ENCODE measurements at regions not wholly inside any gene's neighbourhood (a gene's known extent, or its start where the extent isn't known, plus 50 kb on each side); places are given as distances from the start of the nearest gene placed in this dataset.

GRCh38 chr6:26243752-26244151 is 121.2 kb upstream of the BTN3A2 start:
- TF ChIP-seq, protein P1, sequence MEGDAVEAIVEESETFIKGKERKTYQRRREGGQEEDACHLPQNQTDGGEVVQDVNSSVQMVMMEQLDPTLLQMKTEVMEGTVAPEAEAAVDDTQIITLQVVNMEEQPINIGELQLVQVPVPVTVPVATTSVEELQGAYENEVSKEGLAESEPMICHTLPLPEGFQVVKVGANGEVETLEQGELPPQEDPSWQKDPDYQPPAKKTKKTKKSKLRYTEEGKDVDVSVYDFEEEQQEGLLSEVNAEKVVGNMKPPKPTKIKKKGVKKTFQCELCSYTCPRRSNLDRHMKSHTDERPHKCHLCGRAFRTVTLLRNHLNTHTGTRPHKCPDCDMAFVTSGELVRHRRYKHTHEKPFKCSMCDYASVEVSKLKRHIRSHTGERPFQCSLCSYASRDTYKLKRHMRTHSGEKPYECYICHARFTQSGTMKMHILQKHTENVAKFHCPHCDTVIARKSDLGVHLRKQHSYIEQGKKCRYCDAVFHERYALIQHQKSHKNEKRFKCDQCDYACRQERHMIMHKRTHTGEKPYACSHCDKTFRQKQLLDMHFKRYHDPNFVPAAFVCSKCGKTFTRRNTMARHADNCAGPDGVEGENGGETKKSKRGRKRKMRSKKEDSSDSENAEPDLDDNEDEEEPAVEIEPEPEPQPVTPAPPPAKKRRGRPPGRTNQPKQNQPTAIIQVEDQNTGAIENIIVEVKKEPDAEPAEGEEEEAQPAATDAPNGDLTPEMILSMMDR (IDR thresholded peaks at IDR 0.05) = no peak
- TF ChIP-seq POLR2A (IDR thresholded peaks at IDR 0.05) = no peak
